HG02571 (cell line): ENCODE measurements at regions not wholly inside any gene's neighbourhood (a gene's known extent, or its start where the extent isn't known, plus 50 kb on each side); places are given as distances from the start of the nearest gene placed in this dataset.

Source experiments
- ATAC-seq: cut with Tn5 transposase; IDR thresholded peaks from one replicate; pipeline ENCODE4 v1.9.1; 2021; ENCODE audit warnings: mild to moderate bottlenecking, moderate library complexity; ENCODE audit not compliant: unreplicated experiment

DNA sequence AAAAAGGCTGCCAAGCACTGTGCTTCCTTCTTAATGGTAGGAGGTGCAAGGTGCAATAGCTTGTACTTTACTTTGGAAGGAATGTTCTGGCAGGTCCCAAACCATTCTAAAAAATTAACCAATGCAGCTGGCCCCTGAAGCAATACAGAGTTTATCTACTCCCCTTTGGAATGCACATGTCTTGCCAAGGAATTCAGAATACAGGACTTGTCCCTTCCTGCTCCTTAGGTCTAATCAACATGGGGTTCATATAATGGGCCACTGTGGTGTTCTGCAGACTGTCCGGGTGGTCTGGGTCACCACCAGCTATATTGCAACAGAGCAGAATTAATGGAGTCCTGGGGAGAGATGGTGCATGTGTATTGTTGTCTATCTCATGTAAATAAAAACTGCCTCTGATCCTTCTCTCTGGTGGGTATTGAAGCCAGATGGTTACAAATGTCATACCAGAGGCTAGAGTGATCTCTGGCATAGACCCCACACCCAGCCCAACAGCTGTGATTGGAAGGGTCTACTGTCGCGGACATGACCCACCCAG, 112.8 kb downstream of the RIPK4 start:
- ATAC-seq, result no peak

DNA sequence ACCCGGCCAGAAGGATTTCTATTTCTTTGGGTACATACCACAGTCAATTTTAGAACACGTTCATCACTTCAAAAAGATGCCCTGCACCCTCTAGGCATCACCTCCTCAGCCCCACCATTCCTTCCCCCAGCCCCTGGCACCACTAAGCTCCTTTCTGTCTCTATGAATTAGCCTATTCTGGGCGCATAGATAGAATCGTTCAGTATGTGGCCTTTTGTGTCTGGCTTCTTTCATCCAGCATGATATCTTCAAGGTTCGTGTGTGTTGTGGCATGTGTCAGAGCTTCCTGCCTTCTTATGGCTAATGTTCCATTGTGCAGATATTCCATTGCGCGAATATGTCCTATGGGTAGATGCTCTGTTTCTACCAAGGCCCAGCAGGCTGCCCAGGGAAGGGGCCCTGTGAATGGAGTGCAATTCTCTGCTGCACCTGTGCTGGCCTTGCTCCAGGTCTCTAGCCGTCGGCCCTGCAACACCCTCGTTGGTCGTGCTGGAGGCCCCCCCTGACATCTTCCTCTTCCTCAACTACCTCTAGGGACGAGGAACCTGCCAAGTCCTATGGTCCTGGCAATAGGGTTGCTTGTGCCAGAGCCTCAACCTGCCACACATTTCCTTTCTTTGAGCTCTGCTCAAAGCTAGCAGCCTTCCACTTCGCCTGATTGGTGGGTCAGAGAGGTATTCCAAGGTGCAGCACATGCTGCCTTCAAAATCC, 113.5 kb downstream of the RIPK4 start:
- ATAC-seq, result no peak

DNA sequence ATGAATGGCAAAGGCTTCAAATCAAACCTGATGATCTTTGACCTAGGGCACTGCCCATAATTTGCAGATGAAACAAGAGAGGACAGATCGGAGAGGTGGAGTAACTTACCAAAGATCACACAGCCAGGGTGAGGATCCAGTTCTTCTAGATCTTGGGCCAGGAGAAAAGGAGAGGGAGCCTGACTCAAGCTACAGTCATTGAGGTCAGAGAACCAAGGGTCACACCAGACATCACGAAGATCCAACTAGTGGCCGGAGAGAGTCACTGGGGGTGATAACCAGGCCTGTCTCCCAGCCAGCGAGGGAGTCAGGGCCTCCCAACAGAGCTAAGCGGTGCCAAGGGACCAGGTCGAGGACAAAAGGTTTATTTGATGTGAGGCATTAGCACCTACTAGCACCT, 115.0 kb downstream of the RIPK4 start:
- no peak for ATAC-seq

DNA sequence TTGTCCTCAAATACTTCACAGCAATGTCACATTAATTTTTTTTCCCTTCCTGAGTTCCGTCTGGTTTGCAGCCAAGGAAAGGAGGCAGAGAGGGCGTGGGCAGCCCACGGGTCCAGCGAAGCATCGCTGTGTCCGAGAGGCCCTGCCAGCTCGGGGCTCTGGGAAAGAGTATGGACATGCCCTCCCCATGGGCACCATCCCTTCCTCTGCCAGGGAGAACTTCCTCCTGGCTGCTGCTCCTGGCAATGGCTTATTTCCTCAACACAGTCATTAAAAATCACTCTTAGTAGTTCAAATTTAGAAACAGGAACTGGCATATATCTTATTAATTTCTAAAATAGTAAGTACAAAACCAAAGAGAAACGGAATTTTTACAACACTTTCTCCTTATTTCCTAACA, 115.4 kb downstream of the RIPK4 start:
- no peak for ATAC-seq

DNA sequence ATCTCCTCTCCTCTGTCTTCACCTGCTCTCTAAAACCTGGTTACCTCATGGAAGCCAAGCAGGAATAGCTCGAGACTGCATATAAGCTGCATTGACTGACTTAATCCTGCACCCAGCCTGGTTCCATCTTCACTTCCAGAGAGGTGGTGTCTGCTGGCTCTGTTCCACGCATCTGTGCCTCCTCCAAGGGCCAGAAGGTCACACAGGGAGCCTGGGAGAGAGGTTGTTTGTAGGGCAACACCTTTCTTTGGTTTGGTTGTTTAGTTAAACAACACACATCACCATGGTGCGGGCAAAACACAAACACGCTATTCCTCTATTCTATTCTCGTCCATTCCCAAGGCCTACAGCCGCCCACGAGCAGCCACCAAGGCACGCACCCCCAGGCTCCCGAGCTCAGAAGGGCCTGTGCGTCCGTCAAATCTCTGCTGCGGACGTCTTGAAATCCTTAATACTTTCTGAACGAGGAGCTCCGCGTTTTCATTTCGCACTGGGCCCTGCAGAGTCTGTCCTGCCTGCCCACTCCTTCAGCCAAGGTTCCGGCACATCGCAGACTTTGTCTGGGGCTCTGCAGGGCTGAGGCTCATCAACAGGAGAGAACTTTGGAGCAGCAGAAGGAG, 116.2 kb downstream of the RIPK4 start:
- no peak for ATAC-seq

DNA sequence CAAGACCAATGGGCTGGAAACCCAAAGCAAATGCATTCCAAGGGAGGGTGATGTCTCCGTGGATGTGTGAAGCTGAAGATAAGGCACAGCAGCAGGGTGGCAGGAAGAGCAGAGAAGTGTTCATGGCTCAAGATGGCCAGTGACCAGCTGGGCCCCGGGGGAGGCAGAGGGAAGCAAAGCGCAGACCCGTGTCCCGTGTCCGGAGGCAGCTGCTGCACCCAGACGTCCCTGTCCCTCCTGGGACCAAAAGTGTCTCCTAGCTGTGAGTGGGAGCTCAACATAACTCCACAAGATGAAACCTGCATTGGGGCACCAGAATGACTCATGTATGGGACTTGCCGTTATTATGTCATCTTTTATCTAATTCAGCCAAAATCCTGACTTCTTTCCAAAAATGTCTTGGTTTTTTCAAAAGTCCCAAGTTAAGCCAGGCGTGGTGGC, 118.2 kb downstream of the RIPK4 start:
- no peak for ATAC-seq

DNA sequence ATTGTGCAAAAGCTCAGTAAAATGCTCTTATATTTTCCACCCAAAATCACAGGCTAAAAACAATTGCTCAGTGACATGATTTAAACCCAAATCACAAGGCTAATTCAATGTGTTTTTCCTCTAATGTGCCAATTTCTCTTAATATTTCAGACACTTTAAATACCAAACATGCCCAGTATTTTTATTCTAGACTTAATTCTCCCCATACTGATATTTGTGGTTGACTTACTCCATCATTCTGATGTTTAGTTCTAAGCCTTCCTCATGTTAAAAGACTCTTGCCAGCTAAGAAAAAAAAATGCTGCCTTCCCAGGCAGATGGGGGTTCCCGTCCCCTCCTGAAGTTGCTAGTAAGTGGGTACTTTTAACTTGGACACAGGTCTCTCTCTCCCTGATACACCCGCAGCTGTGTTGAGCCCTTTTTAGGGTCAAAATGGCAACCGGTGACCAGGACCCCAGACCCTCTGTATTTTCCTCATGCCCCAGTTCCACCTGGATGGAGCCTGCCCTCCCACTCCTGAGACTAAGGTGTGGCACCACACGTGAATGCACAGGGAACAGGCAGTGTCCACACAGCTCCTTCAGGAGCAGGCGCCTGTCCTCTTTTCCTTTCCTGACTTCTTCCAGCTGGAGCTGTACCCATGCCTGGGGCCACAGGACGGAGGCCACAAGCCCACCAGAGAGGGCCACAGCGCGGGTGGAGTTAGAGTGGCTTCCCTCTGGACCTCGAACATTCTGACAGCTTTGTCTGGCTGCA, 118.9 kb downstream of the RIPK4 start:
- no peak for ATAC-seq

DNA sequence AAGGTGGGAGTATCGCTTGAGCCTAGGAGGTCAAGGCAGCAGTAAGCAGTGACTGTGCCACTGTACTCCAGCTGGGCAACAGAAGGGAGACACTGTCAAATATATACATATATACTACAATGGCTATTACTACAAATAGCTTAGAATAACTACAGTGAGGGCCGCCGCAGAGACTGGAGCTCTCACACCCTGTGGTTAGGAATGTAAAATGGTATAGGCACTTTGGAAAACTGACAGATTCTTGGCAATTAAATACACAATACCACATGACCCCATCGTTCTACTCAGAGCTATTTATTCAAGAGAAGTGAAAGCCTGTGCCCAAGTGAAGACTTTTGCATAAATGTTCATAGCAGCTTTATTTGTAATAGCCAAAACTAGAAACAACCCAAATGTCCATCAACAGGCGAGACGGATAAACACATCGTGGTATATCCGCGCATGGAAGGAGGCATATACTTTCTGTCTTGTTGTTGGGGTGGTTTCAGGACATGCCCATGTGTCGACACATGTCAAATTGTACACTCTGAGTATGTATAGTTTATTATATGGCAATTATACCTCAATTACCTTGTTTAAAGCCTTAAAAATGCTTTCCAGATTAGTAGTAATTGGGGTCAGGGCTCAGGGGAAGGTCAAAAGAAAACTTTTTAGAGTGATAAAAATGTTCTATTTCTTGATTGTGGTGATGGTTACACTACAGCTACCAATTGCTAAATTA, 123.4 kb downstream of the RIPK4 start:
- ATAC-seq, result no peak

DNA sequence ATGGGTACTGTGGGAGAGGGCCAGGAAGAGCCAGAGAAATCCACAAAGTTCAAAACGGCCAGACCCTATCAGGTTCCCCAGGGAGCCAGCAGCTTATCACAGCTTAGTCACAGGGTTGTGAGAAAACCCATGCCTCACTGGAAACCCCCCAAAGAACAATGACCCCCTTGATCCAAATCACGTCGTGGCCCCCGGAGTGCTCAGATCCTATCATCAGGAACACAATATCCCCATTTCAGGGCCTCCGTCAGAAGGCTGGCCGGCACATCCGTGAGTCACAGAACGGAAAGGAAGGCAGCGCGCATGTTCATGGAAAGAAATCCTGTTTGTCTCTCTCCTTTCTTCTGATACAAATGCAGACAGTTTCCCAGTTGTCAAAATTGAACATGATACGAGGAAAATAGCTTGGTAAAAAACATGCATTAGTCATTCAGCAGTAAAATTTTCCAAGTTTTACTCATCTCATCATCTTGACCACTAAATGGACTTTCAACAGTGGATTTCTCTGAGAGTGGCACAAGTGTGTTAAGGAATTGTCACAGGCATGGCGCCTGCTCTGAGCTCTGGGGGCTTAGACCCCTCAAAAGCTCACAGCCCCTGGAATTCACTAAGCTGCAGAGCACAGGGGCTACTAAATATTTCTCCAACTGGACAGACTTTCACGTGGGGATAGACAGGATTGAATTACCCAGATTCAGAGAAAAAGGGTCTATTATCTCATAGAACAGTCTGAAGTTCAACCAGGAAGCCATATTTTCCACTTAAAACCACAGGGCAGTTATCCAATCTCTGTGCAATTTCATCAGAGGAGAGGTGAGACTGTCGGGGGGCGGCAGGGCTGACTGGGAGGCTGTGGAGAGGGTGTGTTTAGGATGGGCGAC, 124.8 kb downstream of the RIPK4 start:
- ATAC-seq, result no peak

DNA sequence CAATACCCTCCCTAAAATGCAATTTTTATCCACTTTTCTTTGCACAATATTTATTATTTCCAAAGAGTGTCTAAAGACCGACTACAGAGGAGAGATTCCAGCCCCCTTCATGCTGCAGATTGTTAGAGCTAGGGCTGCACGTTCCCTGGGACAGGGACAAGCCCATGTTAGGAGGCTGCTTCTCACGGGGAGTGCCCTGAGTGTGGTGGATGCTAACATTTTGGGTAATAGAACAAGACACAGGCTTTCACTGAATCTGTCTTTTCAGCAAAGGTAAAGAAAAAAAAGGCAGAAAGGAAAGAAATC, 125.4 kb downstream of the RIPK4 start:
- no peak for ATAC-seq

DNA sequence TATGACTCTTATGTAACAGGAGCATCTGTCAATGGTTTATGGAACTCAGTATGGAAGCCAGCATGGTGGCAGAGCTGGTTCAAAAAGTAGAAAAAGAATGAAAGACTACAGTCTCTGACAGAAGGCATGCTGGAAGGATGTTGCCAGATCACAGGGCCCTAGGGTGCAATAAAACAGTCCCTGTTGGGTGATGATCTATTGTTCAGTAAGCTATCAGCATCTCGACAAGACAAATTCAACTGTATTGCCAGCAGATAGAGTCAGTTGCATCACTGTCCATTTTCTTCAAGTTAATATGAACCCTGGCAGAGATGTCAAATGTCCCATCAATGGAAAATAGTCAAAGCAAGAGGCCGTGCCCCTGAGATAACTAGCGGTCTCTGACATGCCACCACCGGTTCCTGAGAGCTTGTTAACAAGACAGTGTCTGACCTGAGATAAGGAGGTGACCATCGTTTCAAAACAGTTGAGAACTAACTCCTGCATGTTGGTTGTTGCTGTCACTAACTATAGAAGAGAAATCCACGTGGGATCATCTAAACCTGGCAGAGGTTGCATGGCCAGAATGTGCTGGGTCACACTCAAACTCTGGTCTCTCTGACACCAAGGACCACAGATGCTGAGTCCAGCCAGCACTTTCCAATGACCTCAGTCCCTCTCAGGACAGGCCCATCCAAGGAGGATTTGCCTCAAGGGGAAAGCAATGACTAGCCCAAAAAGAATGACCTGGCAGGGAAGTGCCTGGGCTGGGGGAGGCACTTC, 125.9 kb downstream of the RIPK4 start:
- no peak for ATAC-seq

DNA sequence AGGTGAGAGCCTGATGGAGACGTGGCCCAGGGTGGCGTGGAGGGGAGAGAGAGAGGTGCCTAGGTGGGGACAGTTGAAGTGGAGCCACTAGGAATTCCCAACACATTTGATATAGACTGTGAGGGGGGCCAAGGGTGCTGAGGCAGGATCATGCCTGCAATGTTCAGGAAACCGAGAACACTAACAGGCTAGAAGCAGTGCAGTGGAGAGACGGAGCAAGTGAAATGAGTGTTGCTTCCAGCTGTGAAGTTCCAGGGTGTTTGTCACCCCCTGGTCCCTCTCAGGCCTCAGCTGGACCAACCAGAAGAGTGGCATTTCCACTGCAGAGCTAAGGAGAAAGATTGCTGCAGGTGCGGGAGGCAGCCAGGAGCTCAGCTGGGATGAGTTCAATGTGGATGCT, 127.1 kb downstream of the RIPK4 start:
- ATAC-seq, result no peak

DNA sequence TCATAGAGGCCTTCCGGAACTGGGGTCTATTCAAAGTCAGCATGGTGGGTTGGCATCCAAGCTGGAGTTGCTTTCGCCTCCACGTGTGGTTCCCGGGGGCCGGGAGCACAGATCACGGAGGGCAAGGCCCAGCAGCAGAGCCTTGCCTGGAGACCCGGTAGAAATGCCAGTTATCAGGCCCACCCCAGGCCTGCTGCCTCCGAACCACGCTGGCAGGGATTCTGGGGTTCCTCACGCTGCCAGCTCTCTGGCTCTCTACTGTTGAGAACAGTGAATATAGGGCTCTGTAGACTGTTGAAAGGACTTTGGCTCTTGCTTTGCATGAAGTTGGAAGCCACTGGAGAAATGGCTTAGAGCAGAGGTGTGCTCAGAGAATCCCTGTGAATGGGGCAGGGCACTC, 127.5 kb downstream of the RIPK4 start:
- no peak for ATAC-seq

DNA sequence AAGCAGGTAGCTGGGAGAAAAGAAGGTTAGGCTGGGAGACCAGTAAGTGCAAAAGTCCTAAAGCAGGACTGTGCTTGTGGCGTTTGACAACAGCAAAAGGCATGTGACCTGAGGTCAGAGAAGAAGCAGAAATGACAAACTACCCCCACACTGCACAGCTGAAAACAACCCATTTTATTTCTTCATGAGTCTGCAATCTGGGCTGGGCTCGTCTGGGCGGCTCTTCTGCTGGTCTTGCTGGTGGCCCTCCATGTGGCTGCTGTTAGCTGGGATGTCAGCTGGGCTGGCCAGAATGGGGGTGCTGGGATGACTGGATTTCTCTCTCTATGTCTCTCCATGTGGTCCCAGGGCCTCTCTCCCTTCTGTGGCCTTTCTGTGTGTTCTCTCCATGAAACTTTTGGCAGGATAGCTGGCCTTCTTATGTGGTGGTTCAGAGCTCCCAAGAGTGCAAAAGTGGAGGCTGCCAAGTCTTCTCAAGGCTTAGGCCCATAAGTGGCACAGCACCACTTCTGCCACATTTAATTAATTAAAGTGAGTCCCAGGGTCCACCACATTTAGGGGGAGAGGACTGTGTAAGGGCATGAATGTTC, 128.6 kb downstream of the RIPK4 start:
- ATAC-seq, result no peak

DNA sequence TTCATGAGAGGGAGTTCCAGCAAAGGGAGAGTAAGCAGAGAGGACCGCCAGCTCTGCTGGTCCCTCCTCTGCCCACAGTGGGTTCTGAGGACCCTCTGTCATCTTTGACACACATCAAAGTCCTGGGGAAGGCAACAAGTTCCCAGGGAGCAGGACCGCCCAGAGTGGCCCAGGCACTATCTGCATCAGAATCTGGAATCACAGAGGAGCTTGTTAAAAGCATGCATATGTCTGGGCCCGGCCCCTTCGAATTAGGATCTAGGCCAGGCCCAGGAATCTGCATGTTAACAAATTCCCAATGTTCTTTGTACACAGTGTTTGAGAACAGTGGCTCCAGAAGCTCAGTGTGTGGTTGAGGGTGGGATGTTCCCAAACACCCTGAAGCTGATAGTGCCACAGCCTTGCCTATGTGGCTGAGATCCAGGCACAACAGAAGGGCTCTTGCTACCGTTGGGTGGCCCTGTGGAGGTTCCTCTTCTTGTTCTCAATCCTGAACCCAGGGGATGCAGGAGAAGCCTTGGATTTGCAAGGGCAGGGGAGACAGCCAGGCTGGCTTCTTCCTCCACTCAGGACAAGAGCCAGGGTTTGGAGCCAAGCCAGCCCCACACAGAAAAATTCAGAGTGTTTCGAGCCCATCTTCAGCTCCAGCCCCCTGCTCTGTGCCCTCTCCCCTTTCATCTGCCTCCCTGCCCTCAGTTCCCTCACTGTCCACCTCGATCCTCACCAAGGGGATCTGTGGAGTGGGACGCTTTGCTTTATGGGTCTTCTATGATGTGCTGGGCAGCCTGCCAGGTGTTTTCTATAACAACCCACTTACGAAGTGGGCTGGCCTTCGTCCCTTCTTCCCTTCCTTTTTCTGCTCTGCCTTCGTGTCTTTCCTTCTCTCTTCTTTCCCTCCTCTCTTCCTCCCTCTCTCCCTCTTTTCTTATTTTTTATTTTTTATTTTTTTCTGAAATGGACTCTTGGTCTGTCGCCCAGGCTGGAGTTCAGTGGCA, 129.0 kb upstream of the TMPRSS2 start:
- ATAC-seq, result no peak

DNA sequence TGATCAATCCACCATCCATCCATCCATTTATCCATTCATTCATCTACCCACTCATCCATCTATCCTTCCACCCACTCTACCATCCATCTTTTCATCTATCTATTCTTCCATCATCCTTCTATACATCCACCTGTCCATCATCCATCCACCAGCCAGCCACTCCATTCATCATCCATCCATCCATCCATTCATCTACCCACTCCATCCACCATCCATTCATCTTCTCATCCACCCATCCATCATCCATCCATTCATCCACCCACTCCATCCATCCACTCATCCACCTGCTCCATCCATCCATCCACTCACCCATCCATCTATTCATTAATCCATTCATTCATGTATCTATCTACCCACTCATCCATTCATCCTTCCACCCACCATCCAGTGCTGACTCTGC, 127.9 kb upstream of the TMPRSS2 start:
- no peak for ATAC-seq

DNA sequence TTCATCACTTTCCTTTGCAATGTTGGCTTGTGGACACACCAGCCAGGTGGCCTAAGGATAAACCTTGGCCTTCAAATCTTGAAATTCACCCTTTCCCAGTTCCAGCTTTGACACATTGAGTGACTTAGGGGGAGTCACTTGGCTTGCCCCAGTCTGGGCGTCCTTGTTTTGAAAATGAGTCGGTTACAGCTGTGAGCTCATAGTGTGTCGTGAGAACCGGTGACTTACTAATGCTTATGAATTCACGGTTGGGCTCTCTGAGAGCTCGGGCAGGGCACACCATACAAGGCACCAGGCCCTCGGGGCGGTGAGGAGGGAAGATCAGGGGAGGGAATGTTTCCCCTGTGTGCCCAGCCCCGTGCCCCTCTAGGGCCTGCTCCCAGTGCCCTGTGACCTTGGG, 126.9 kb upstream of the TMPRSS2 start:
- no peak for ATAC-seq

DNA sequence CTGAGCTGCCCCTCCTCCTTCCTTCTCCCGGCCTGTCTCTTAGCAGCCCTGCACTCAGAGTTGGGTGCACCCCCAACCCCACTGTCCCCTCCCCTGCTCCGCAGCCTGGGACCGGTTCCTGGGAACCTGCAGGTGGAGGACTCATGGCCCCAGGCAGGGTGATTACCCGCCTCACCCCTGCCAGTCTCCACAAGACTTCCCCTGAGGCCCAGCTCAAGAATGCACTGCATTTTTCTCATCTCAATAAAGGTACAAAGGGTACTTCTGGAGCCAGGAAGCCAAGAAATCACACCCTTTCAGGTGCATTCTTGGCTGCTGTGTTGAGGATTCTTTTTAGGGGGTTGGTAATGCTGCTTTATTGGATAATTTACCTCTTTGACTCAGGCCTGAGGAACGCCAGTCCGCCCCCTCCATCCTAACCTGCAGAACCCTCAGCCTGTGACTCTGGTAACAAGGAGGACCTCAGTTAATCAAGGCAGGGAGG, 126.3 kb upstream of the TMPRSS2 start:
- no peak for ATAC-seq
